ENCODE measurements at regions not wholly inside any gene's neighbourhood (a gene's known extent, or its start where the extent isn't known, plus 50 kb on each side); places are given as distances from the start of the nearest gene placed in this dataset.
"Not testable (repeated sequence)": the region's sequence is repeated elsewhere in the genome, so short reads cannot be mapped to it uniquely, and the experiment has no call there.

GRCh38 chr10:35993591-35994515 lies 351.8 kb upstream of the FZD8 start:
- no peak for DNase-seq (ENCODE audit: low read depth)

- no peak for DNase-seq (ENCODE audit: low read depth)
These were observed 350.0 kb upstream of the FZD8 start for GRCh38 chr10:35992107-35992506.

GRCh38 chr10:35986756-35987502 lies 344.8 kb upstream of the FZD8 start:
- no peak for DNase-seq (ENCODE audit: low read depth)

DNA sequence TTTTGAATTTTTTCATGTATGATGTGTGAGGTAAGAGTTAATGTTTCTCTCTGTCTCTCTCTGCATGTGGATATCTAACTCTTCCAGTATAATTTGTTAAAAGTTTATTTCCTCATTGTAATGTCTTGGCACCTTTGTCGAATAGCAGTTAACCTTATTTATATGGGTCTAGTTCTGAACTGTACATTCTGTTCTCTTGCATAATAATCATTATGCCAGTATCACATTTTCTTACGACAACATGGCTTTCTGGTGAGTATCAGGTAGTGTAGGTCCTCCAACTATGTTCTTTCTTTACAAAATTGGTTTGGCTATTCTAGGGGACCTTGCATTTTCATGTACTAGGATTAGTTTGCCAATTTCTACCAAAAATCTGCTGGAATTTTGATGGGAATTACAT lies 337.0 kb upstream of the FZD8 start:
- DNase-seq (ENCODE audit: low read depth): no peak

GRCh38 chr10:35973912-35974591 lies 332.0 kb upstream of the FZD8 start:
- DNase-seq (ENCODE audit: low read depth): not testable (repeated sequence)

- DNase-seq (ENCODE audit: low read depth): no peak
These were observed 330.2 kb upstream of the FZD8 start for GRCh38 chr10:35972275-35972674.

DNA sequence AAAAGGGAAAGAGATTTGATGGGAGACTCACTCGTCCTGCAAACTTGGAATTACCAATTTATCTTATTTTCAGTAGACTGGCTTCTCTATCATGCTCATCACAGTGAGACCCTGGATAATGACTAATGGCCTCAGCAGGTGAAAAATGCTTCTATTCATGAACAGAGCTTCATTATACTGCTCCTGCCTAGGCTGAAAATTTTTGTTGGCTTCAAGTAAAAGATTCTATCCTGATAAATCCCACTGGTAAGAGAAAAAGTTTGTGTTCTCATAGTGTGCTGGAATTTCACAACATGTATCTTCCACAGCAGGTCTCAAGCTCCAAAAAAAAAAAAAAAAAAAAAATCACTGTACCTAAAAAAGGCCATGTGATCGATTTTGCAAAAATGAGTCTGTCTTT lies 329.3 kb upstream of the FZD8 start:
- no peak for DNase-seq (ENCODE audit: low read depth)

DNA sequence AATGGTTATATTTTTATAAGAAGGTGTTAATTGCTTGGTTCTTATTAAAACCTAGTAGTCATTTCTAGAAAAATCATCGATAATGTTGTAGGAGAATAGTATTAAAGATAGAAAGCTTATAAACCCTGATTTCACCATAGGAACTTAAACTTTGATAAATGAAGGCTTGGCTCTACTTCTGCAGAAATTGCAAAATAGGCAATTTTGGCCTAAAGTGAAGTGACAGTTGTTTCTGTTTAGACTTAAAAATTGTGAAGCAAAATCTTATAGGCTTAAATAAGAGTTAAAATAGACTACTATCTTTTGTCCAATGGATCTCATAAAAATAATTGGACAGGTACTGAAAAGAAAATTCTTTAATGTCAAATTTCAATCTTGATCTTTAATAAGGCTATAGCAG lies 321.6 kb upstream of the FZD8 start:
- DNase-seq (ENCODE audit: low read depth): no peak

DNA sequence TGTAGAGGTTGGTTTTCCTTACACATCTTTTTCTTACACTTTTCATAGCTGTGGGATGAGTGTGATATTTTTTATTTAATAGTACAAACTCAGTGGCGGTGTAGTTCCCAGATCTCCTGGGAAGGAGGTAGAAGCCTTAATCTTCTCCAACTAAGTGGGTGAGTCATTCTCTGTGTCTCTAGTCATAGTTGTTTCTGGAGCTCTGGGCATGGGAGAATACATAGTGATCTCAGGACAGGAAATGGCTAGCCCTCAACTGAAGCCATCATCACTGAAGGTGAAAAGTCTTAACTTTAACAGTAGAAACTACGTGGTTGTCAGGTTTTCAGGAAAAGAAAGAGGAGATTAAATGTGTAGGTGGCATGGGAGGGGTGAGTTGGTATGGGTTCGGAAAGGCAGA lies 319.4 kb upstream of the FZD8 start:
- DNase-seq (ENCODE audit: low read depth): no peak

- no peak for DNase-seq (ENCODE audit: low read depth)
These were observed 317.2 kb upstream of the FZD8 start for GRCh38 chr10:35959252-35959651.

- not testable (repeated sequence) for DNase-seq (ENCODE audit: low read depth)
These were observed 316.5 kb upstream of the FZD8 start for GRCh38 chr10:35958609-35959008.

- DNase-seq (ENCODE audit: low read depth): no peak
These were observed 308.6 kb upstream of the FZD8 start for GRCh38 chr10:35950701-35951100.

GRCh38 chr10:35950226-35950625 lies 308.1 kb upstream of the FZD8 start:
- no peak for DNase-seq (ENCODE audit: low read depth)

- no peak for DNase-seq (ENCODE audit: low read depth)
These were observed 307.7 kb upstream of the FZD8 start for GRCh38 chr10:35949811-35950211.

DNA sequence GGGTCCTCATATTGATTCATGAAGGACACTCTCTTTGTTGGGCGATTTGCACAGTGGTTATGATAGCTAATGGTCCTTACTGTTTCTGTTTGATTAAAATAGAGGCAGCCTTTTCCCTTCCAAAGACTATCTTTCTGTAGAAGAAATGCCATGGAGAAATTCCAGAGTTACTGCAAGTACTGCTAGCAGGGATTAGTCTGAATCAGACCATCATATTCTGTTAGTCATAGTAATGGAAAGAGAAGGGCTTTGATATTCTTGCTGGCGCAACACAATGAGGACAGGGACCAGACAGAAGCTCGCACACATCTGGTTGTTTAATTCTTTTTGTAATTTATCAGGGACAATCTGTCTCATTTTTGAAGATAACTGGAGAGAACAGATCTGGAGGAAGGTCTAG lies 304.5 kb upstream of the FZD8 start:
- no peak for DNase-seq (ENCODE audit: low read depth)

GRCh38 chr10:35942057-35942456 lies 300.0 kb upstream of the FZD8 start:
- no peak for DNase-seq (ENCODE audit: low read depth)

DNA sequence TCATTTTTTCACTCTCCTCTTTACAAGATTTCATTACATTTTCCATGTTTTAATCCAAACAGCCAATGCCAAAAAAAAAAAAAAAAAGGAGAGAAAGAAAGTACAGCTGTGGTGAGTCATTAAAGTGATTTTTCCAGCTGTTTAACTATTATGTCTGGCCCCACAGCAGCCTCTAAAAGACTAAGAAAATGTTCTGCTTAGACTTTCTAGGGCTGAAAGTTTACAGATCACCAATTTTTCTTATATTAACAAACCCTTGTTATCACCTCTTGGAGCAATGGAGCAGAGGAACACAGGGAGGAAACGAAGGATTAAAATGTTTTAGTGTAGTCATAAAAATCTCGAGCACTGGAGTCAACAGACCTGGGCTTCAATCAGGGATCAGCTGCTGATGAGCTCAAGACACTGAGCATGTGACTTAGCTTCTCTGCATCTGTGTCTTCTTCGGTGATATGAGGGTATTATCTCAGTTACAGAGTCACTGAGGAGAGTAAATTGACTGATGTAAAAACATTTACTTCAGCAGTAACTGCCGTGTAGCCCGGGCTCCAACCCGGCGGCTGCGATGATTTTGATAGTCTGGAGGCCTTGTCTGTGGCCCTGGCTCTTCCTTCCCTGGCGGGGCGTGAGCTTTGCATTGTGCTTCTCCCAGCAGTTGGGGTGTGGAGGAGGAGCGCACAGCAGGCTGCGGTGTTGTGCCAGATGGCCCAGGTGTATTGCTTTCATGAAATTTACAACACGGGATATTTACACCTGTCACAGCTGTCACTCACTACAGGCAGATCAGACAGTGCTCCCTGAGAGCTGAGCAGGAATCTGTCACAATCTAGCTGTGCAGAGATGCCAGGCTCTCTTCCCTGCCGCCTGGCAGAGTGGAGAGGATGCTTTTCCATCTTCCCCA lies 298.3 kb upstream of the FZD8 start:
- no peak for DNase-seq (ENCODE audit: low read depth)

DNA sequence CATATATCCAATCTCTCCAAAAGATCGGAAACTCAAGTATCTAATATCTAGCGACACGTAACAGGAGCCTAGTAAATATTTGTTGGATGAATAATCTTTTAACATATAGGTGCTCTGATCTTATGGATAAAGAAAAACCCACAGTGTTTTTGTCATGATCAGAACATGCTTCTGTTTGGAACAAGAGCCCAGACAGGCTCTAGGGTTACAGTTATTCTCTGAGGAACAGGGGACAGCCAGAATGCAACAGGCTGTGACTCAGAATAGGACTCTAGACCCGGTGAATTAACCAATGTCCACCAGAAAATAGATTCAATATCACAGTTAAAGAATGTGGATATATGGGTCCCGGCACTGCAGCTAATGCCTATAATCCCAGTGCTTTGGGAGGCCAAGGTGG lies 296.1 kb upstream of the FZD8 start:
- no peak for DNase-seq (ENCODE audit: low read depth)

DNA sequence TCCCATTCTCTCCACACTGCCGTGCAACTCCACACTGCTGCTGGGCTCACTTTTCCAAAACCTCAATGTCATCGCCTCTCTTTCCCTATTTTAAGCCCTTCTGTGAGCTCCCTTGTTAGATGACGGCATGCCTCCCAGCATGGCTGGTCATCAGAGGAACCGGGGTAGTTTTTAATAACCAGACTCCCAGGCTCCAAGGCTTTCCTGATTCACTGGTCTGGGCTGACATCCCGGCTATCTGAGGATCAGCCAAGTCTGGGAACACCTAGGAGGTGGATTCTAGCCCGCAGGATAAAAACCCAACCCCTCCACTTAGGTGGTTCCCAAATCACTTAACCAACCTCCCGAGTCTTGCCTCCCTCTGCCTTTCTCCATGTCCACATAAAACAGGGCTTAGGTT lies 295.4 kb upstream of the FZD8 start:
- DNase-seq (ENCODE audit: low read depth): no peak

DNA sequence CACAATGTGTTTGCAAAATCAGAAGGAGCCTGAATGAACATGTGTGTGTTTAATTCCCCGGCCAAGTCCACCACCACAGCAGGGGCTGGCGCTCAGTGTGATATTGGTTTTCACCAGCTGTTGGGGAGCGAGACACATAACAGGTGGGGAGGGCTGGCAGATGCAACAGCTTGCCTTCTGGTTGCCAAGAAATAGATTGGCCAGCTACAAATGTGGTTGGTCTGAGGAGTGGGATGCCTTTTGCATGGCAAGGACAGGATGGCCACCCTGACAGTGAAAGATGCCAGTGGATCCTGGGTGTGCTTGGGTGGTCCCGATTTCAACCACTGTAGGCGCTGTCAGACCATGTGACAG lies 292.5 kb upstream of the FZD8 start:
- DNase-seq (ENCODE audit: low read depth): no peak

DNA sequence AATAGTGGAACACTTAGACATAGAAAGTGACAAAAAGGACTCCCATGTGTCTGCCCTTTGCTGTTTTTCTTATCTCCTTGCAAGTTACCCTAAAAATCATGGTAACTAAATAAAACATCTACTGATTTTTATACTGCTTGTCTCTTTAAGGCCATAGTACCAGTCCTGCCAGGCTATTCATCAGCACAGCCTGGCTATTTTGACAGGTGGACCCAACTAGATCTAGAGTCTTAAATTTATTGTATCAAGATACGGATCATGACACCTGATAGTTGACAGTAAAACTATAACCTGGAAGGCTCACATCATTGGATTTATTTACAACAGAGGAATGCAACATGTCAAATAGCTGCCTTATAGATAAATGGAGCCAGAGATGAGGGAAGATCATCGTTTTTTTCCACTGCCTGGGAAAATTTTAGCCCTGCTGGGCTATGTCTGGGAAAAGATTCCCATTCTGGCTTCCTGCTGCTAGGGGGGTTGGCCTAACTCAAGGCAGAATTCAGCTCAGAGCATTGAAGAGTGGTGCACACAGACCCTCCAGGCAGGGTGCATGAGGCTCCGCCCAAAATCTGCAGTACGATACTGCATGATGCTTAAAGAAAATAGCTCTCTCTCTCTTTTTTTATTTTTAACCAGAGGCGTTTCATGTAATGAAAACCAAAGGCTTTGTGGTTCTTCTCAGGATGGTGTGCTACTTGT lies 292.0 kb upstream of the FZD8 start:
- DNase-seq (ENCODE audit: low read depth): no peak

Measured in stimulated activated CD8-positive, alpha-beta memory T cell treated with anti-CD3 and anti-CD28 coated beads, Interleukin-12 subunit alpha, Interleukin-12 subunit beta, amount 100 ng/mL, for 1 hour (primary cell).